Germinal center (tissue), 1 donor: ENCODE measurements at regions not wholly inside any gene's neighbourhood (a gene's known extent, or its start where the extent isn't known, plus 50 kb on each side); places are given as distances from the start of the nearest gene placed in this dataset.
"Not testable (repeated sequence)": the region's sequence is repeated elsewhere in the genome, so short reads cannot be mapped to it uniquely, and the experiment has no call there.

Experiments used
- DNase-seq: peaks from one replicate; pipeline ENCODE4 v3.0.0; 2012; ENCODE audit warnings: mixed read lengths, low spot score

DNA sequence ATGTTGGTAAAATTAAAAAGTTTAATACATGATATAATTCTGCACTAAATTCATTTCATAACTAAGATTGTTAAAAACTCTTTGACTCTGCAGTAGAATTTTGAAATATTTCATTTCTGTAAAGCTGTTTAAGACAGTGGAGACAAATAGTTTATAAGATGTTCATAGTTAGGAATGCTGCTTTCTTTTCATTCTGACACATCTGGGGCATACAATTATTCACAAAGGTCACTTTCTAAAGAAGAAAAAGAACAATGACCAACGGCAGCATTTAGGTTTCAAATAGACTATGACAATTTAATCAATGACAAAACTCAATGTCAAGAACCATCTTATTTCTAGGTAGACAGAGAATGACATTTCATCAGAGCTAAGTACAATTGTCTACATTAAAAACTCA lies 1422.1 kb downstream of the PCDH9 start:
- no peak for DNase-seq

DNA sequence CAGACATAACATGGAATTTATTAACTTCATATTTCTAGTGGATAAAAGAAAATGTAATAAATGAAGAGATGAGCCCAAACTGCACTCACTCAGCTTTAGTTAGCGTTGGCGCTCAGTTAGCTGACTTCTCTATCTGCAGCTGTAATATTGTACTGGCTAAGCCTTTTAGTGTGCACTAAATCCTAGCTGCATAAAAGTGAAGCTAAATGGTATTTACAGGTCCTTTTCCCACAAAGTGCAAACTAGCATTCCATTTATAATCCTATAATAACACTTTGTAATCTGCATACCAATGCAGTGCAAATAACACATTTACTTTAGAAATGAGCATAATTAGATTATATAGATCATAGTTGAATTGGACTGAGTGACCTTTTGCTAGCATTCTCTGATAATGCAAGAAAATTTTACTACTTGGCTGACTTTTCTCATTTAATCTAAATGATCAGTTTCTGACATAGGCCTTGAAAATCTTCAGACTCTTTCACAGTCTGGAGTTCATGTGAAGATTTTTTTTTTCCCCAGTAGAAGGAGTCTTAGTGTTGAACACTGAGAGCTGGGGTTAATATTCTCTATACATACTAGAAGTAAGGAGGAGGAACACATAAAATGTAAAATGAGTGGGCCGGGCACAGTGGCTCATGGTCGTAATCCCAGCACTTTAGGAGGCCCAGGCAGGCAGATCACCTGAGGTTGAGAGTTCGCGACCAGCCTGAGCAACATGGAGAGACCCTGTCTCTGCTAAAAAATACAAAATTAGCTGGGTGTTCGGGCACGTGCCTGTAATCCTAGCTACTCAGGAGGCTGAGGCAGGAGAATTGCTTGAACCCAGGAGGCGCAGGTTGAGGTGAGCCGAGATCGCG lies 1426.4 kb downstream of the PCDH9 start:
- DNase-seq = no peak

DNA sequence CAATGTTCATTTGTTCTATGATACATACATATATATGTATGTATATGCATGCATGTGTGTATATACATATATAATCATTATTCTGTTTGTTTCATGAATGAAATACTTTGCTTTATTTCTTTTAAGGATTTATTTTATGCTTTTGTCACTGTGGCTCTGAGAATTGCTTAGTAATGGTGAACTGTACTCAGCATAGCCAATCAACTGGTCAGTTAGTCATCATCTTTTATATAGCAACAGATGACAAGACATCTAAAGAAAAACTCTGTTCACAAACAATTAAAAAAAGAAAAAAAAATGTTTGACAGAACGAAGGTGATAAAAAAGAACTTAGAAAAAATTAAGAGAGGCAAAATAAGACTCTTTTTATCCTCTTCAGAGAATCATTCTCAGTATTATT lies 1440.3 kb downstream of the PCDH9 start:
- no peak for DNase-seq

DNA sequence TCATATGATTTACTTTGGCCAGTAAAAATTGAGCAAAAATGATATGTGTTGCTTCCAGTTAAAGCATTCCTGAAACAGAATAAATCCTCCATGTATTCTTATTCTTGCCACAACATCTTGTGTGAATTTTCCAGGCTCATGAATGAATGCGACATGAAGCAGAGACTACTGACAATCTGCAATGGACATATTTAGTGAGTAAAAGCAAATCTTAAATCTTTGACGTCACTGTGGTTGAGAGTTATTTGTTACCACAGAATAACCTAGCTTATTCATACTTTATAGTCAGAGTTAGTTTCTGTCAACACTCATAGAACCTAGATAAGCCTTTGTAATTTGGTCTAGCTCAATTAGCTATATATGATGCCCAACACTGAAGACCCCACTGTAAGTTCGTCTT lies 1443.1 kb downstream of the PCDH9 start:
- no peak for DNase-seq

DNA sequence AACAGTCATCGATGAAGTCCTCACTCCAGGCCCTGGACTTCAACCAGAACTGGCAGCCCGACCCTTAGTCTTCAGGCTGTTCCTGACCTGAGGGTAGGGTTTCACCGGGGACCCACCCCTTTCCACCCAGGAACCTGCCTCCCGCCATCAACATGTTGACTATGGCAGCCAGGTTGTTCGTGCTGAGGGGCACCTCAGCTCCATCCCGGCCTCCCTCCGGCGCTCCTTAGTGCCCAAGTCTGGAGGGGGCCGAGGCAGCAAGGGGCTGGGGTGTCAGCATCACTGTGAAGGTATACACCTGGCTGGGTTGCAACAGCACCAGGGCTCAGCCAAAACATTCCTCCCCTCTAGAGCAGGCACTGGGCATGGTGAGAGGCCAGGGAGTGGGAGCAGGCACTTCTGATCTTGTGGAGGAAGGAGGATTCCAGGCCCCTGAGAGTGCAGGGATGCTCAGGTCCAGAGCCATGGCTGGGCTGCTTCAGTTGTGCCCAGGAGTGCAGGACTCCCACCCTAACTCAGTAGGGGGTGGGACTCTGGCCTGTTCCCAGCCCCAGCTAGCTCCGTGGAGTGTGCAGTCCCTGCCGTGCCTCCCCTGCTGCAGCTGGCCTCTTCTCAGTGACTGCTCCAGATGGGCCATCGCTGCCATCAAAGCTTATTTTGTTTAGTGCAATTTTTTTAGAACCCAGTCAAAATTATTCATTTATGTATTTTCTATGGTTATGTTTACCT lies 1445.9 kb downstream of the PCDH9 start:
- no peak for DNase-seq

DNA sequence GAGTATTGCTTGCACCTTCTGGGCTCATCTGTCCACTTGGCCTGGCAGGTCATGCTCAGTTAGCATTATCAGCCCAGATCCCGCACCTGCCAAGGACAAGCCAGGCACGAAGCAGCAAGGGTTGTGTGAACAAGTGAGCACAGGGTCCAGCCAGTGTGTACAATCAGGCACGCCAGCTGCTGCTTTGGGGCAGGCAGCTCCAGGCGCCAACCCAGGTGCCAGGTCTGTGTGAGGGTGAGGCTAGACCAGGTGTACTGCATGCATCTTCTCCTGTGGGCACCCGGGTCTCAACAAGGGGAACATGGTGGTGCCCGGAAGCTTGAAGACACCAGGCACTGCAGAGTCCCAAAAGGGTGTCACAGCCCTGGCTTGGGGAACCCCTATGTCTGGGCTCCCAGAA lies 1446.8 kb downstream of the PCDH9 start:
- DNase-seq = no peak

DNA sequence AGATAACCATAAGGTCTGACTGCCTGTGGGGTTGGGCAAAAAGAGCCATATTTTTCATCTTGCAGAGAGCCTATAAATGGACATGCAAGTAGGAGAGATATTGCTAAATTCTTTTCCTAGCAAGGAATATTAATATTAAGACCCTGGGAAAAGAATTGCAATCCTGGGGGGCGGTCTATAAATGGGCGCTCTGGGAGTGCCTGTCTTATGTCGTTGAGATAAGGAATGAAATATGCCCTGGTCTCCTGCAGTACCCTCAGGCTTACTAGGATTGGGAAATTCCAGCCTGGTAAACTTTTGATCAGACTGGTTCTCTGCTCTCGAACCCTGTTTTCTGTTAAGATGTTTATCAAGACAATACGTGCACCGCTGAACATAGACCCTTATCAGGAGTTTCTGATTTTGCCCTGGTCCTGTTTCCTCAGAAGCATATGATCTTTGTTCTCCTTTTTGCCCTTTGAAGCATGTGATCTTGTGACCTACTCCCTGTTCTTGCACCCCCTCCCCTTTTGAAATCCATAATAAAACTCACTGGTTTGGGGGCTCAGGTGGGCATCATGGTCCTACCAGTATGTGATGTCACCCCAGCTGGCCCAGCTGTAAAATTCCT lies 1458.3 kb downstream of the PCDH9 start:
- not testable (repeated sequence) for DNase-seq

DNA sequence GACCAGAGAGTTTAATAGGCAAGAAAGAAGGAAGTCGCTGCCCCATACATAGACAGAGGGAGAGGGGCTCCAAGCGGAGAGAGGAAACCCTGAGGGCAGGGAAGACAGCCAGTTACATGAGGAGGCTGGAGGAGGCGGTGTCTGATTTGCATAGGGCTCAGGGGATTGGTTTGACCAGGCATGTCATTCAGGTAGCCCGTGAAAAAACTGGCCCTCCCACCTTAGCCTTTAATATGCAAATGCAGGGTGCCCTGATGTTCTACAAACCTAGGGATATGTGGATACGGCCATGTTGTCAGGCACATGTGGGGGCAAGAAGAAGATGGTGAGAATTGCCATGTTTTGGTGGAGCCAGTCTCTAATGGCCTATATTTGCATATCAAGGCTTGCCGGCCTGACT lies 1461.6 kb downstream of the PCDH9 start:
- DNase-seq = no peak

DNA sequence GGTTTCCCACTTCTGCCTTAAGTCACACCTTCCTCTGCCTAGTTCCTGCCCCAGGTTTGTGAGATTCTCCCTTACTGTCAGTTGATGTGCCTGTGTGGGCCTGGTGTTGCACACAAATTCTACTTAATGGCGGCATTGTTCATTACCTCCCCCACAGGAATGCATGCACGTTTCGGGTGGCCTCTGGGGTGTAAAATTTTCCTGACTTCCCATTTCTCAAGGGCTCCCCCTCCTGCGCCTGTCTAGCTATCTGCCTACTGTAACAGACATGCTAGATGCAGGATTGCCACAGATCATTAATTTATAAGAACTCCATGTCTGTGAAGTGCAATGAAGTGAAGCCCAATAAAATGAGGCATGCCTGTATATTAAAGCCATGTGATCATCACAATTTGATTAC lies 1466.3 kb downstream of the PCDH9 start:
- no peak for DNase-seq

DNA sequence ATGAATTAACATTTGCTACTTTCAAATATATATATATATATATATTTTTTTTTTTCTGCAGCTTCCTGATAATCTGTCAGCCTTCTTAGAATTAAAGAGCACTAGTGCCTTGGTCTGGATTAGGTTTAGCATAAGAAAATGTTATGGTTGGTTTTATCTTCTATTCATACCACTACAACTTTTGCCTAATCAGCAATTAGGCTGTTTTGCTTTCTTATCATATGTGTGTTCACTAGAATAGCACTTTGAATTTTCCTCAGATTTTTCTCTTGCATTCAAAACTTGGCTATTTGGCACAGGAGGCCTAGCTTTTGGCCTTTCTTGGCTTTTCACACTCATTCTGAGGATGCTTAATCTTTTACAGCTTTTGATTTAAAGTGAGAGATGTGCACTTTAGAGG lies 1468.1 kb downstream of the PCDH9 start:
- no peak for DNase-seq

DNA sequence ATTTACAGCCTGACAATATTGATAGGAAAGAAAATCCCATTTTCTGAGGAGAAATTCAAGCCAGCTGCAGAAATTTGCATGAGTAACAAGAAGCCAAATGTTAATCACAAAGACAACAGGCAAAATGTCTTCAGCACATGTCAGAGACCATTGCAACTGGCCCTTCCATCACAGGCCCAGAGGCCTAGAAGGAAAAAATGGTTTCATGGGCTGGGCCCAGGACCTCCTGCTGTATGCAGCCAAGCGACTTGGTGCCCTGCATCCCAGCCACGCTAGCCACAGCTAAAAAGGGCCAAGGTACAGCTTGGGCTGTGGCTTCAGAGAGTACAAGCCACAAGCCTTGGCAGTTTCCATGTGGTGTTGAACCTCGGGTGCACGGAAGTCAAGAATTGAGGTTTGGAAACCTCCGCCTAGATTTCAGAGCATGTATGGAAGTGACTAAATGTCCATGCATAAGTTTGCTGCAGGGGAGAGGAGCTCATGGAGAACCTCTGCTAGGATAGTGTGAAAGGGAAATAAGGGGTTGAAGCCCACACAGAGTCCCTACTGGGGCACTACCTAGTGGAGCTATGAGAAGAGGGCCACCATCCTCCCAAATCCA lies 1474.0 kb downstream of the PCDH9 start:
- DNase-seq = no peak

DNA sequence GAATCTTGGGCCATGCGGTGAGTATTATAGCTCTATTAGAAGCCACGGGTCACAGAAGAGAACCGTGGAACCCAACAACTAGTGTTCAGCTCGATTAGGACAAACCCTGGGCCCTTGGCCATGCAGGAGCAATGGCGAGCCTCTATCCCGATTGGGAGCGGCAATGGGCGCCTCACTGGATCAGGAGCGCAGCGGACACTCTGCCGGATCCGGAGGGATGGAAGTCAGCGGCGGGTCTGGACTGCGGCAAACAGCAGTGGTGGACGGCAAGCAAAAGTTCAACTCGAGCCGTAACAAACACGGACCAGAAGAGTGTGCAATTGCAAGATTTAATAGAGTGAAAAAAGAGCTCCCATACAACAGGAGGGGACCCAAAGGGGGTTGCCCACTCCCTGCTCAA lies 1481.9 kb downstream of the PCDH9 start:
- no peak for DNase-seq

DNA sequence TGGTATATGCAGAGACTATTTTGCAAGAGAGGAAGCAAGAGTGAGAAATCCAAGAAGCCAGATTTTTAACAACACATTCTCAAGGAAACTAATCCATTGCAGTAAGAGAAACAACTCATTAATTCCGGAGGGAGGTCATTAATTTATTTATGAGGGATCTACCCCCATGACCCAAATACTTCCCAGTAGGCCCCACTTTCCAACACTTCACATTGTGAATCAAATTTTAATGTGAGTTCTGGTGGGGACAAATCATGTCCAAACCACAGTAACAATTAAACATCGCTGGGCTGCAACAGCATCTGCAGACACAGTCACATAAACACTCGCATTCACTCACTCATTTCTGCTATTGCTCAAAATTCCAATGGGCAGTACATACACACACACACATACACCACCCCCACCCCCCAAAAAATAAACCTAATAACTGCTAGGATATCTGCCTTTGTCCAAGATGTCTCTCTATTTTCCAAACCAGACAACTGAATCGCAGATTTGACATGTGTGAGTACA lies 1483.7 kb downstream of the PCDH9 start:
- no peak for DNase-seq

DNA sequence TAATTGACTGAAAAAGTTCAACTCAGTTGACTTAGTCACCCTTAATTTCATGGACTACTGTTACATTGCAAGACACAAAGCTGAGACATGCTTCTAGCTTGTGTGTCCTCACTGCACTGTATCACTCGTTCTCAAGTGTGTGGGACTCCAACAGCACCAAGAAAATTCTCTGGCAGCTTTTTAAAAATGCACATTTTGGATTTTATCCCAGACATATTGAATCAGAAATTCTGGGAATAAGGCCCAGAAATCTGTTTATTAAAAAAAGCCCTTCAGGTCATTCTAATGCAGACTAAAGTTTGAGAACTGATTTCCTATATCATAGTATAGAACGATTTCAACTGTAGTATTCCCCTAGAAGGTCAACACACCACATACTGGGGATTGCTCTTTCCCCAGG lies 1485.3 kb downstream of the PCDH9 start:
- DNase-seq = no peak

DNA sequence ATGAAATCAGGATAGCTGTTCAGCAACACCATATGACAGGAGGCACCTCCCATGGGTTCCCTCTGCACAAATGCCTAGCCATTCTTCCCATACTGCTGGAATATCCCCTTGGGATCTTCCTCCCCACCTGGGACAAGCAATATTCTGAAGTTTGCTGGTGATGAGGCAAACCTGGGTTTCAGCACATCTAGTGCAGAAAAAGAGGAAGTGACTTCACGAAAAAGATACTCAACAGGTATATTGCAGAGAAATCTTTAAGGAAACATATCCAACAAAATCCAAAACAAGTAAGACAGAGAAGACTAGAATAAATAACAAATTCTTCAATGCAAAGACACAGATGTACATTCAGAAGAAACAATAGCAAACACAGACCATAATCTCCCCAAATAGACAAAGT lies 1497.0 kb downstream of the PCDH9 start:
- DNase-seq = no peak

DNA sequence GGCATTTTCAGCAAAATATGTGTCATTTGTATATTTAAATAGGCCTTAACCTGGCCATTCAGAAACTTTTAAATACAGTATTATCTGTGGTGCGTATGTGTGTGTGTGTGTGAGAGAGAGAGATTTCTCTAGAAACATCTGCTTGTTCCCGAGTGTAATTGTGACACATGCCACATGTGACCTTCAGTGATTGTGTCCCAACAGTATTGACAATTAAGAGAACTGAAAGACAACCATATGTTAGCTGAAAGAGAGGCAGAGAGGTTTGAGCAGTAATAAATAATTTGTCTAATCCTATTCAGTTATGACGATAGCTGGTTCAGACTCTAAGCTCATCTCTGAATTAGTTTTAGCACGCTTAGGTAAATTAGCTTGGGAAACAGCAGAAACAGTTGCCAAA lies 1503.1 kb downstream of the PCDH9 start:
- no peak for DNase-seq

DNA sequence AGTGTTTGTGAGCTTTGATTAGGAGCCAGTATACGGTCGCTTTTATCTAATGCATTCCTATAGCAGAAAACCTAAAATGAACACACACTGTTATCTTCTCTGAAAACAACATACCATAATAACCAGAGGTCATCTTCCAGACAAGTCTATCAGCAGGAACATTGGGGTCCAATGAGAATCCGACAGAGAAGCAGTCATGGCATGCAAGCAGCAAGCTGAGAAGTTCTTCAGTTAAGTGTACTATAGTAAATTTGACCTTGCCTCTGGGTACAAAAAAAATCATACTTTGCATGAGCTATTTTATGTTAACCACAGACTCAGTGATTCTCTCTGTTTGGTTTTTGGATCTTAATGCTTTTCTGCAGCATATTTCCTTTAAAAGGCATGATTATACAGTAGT lies 1505.1 kb downstream of the PCDH9 start:
- DNase-seq = no peak

DNA sequence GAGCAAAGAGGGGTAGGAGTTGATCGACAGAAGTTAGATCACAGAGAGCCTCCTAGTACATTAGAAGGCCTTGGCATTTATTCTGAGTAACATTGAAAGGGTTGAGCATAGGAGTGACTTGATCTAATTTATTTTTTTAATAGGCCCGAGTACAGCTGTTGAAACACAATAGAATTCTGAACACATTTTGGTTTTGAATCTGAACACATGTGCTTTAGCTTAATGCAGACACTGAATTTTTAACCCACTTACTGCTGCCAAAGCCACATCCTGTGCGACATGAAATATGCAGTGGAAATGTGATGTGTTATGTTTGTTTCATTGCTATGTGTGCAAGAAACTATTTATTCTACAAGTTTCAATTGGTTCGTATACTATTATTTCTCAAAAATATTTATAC lies 1505.9 kb downstream of the PCDH9 start:
- no peak for DNase-seq

DNA sequence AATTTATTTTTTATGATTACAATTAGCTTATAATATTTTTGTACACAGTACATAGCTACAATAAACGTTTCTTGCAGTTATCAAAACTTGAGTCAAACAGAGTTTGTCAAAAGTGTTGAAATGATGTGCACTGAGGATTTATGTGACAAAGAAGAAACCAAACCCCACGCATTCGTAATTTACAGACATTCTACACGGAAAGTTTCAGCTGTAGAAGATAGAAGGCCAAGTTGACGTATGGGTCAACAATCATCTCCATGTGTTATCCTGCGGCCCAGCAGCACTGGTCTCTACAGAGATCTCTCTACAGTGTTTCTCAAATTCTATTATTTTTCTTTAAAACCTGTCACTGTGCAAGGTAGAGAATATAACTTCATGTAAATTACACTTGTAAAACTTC lies 1507.6 kb downstream of the PCDH9 start:
- DNase-seq = no peak

DNA sequence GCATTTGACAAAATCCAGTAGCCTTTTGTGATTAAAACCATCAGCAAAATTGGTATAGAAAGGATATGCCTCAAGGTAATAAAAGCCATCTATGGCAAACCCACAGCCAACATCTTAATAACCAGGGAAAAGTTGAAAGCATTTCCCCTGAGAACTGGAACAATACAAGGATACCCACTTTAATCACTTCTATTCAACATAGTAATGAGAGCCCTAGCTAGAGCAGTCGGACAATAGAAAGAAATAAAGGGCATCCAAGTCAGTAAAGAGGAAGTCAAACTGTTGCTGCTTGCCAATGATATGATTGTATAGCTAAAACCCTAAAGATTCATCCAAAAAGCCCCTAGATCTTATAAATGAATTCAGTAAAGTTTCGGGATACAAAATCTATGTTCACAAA lies 1510.3 kb downstream of the PCDH9 start:
- no peak for DNase-seq

DNA sequence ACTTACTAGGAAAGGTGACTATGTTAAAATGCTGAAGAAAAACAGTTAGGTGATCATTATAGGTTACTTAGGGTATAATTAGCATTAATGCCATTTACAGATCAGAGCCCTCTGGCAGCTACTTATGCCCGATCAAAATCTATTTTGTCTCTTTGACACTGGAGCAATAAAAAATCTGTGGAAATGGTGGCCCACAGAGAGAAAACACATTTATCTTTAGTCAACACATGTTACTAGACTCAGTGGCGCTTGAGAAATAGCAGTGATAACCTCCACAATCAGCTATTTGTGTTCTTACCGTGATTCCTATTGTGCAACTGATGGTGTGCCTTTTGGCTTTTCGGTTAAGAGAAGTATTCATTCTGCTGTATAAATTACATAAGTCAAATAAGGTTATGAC lies 1519.6 kb downstream of the PCDH9 start:
- no peak for DNase-seq

DNA sequence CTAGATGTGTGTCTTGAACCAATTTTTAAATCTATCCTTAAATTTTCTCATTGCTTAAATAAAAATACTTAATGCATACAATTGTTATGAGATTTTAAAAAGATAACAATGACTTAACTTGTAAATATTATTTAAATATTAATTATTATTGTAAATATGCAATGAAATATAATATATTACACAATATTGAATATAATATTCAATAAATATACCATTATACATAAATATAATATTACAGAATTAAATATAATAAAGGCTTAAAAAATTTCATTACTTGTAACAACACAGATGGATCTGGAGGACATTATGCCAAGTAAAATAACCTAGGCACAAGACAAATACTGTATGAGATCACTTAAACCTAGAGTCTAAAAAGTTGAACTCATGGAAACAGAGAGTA lies 1532.3 kb downstream of the PCDH9 start:
- DNase-seq = no peak

DNA sequence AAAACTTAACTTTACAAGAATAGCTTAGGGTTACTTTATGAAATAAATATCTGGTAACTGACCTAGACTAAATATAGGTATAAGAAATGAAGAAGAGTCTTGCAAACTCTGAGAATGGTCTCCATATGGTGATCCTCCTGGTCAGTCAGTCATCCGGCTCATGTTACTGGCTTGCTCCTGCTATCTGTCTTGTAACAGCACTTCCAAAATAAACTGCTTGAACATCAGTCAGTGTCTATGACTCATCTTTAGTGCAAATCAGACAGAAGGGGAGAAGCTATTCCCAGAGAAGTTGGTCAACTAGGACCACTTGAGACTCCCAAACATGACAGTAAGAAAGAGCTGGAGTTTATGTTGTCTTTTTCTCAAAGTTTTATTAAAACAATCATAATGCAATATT lies 1550.9 kb downstream of the PCDH9 start:
- DNase-seq = no peak
